ENCODE measurements at regions not wholly inside any gene's neighbourhood (a gene's known extent, or its start where the extent isn't known, plus 50 kb on each side); places are given as distances from the start of the nearest gene placed in this dataset.

DNA sequence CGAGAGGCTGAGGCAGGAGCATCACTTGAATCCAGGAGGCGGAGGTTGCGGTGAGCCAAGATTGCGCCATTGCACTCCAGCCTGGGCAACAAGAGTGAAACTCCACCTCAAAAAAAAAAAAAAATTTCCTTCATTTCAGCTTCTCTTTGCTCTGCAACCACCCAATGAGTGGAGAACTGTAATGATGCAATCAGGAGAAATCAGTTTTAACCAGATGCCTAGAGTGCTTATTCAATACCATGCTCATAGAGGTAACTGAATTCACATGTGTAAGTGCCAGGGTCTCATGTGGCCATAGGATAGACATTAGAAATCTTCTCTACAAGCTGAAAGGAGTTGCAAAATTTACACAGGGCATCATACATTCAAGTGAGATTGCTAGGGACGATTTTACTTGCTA, 70.6 kb downstream of the HMHB1 start:
- Histone ChIP-seq H3K4me3 (ENCODE audit: low read length) (no peak overlapping the region), H3K4me1 (ENCODE audit: control insufficient read depth, insufficient read depth, low read length) (no peaks in the 10 kb centered on the region), H3K36me3 (ENCODE audit: control insufficient read depth, insufficient read depth, low read length) (no peaks in the 10 kb centered on the region), H3K27me3 (ENCODE audit: control insufficient read depth, insufficient read depth, low read length) (no peaks in the 10 kb centered on the region), H3K9me3 (ENCODE audit: control insufficient read depth, insufficient read depth, low read length) (no peaks in the 10 kb centered on the region), H3K27ac (ENCODE audit: low read length) (no peak overlapping the region)
- Mint-ChIP-seq H3K4me1 (no peaks in the 10 kb centered on the region), H3K36me3 (no peaks in the 10 kb centered on the region), H3K27ac (no peak overlapping the region), H3K4me3 (no peak overlapping the region), H3K9me3 (no peaks in the 10 kb centered on the region), H3K27me3 (ENCODE audit: low read depth in 2 of 2) (peaks cover 10 to 38% of the 10 kb centered on the region in 2 donors)
- no peak for DNase-seq
- TF ChIP-seq, protein P1, sequence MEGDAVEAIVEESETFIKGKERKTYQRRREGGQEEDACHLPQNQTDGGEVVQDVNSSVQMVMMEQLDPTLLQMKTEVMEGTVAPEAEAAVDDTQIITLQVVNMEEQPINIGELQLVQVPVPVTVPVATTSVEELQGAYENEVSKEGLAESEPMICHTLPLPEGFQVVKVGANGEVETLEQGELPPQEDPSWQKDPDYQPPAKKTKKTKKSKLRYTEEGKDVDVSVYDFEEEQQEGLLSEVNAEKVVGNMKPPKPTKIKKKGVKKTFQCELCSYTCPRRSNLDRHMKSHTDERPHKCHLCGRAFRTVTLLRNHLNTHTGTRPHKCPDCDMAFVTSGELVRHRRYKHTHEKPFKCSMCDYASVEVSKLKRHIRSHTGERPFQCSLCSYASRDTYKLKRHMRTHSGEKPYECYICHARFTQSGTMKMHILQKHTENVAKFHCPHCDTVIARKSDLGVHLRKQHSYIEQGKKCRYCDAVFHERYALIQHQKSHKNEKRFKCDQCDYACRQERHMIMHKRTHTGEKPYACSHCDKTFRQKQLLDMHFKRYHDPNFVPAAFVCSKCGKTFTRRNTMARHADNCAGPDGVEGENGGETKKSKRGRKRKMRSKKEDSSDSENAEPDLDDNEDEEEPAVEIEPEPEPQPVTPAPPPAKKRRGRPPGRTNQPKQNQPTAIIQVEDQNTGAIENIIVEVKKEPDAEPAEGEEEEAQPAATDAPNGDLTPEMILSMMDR (IDR thresholded peaks at IDR 0.05) = no peak
- intact Hi-C loops (cut with micrococcal nuclease) = no loop called here
- WGBS (ENCODE audit: insufficient coverage) = 89% methylated on average over 4 of the region's 5 CpGs
- no peak for ATAC-seq

DNA sequence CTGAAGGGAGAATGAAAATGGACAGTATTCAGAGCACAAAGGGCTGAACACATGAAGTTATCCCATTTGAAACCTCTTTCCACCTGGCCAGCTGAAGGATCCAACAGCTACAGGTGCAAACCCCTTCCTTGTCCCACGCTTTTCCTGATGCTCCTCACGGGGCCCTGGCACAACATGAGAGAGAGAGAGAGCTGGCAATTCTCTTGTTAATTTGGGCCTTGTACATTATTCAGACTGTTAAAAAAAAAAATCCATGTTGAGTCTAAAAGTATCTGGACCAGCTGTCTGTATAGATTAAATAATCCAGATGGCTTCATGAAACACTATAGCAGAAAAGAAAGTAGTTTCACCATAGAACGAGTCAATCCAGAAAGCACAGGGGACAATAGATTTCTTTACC, 74.1 kb downstream of the HMHB1 start:
- Mint-ChIP-seq H3K9me3 (no peaks in the 10 kb centered on the region), H3K27me3 (ENCODE audit: low read depth in 2 of 2) (peaks cover 16 to 64% of the 10 kb centered on the region in 2 donors), H3K36me3 (no peaks in the 10 kb centered on the region), H3K4me3 (no peak overlapping the region), H3K4me1 (no peaks in the 10 kb centered on the region), H3K27ac (no peak overlapping the region)
- intact Hi-C loops (cut with micrococcal nuclease) = no loop called here
- WGBS (ENCODE audit: insufficient coverage) = 87% methylated on average over 3 of the region's 3 CpGs
- DNase-seq (no peak), ATAC-seq (no peak)
- Histone ChIP-seq H3K36me3 (ENCODE audit: control insufficient read depth, insufficient read depth, low read length) (no peaks in the 10 kb centered on the region), H3K27ac (ENCODE audit: low read length) (no peak overlapping the region), H3K27me3 (ENCODE audit: control insufficient read depth, insufficient read depth, low read length) (no peaks in the 10 kb centered on the region), H3K9me3 (ENCODE audit: control insufficient read depth, insufficient read depth, low read length) (no peaks in the 10 kb centered on the region), H3K4me1 (ENCODE audit: control insufficient read depth, insufficient read depth, low read length) (no peaks in the 10 kb centered on the region), H3K4me3 (ENCODE audit: low read length) (no peak overlapping the region)
- TF ChIP-seq, protein P1 (IDR thresholded peaks at IDR 0.05) = no peak

- Histone ChIP-seq H3K36me3 (ENCODE audit: control insufficient read depth, insufficient read depth, low read length) (no peaks in the 10 kb centered on the region), H3K27ac (ENCODE audit: low read length) (no peak overlapping the region), H3K4me1 (ENCODE audit: control insufficient read depth, insufficient read depth, low read length) (no peaks in the 10 kb centered on the region), H3K9me3 (ENCODE audit: control insufficient read depth, insufficient read depth, low read length) (no peaks in the 10 kb centered on the region), H3K27me3 (ENCODE audit: control insufficient read depth, insufficient read depth, low read length) (no peaks in the 10 kb centered on the region), H3K4me3 (ENCODE audit: low read length) (no peak overlapping the region)
- ATAC-seq (no peak), DNase-seq (no peak)
- no peak overlapping the region for H3K4me3 Mint-ChIP-seq
- H3K9me3 Mint-ChIP-seq = no peaks in the 10 kb centered on the region
- no peak overlapping the region for H3K27ac Mint-ChIP-seq
- TF ChIP-seq, protein P1 (IDR thresholded peaks at IDR 0.05) = no peak
- no peaks in the 10 kb centered on the region for H3K36me3 Mint-ChIP-seq
- peaks cover 17 to 65% of the 10 kb centered on the region in 2 donors for H3K27me3 Mint-ChIP-seq (ENCODE audit: low read depth in 2 of 2)
- H3K4me1 Mint-ChIP-seq = no peaks in the 10 kb centered on the region
- intact Hi-C loops (cut with micrococcal nuclease) = no loop called here
- WGBS (ENCODE audit: insufficient coverage) = 71% methylated on average over 6 of the region's 6 CpGs
These were observed 75.0 kb downstream of the HMHB1 start for GRCh38 chr5:143886651-143887638.

Measured in natural killer cell (primary cell).